OCI-LY1 (cell line): ENCODE measurements at regions not wholly inside any gene's neighbourhood (a gene's known extent, or its start where the extent isn't known, plus 50 kb on each side); places are given as distances from the start of the nearest gene placed in this dataset.

Source experiments
- EZH2 ChIP-seq: fragments of 200-600 bp; sonication (generic), shearing (Covaris generic); IDR thresholded peaks from 2 replicates; pipeline ENCODE4 v1.8.0; 2017; ENCODE audit warnings: borderline replicate concordance, mixed run types, mild to moderate bottlenecking, antibody characterized with exemption, low read length, moderate library complexity, mixed read lengths
- TF ChIP-seq, protein P1 (sequence below): fragments of 200-600 bp; sonication (generic), shearing (Covaris generic); IDR thresholded peaks from 2 replicates; pipeline ENCODE4 v1.5.1; 2017; ENCODE audit warnings: mild to moderate bottlenecking, antibody characterized with exemption, low read length, moderate library complexity, mixed read lengths

DNA sequence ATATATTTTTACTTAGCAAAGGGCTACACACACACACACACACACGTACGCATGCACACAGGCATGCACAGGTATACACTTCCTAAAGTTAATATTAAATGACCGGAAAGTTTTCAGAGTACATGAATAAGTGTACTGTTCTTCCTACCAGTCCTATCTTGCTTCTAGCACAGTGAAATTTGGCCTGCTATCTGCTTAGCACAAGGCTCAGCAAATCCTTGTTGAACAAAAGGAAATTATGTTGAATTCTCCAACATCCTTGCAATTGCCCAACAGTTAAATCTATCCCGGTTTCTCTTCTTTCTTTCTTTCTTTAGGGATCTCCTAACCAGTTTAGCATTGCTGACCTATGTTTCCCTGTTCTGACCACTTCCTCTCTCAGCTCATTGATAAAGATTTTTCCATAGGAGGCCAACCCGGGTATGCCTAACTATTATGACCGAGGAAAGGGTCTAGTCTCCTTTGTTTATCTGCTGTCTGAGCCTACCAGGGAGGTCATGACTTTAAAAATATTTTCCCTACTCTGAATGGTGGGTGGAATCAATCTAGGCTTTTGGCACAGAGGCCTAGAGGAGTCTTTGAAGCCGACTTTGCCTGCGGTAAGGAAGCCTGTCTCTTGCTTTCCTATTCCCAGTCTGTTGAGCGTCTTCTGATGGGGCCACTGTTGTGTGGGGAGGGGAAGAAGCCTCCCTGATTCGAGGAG, 400.7 kb downstream of the HRH4 start:
- no peak for TF ChIP-seq EZH2
- TF ChIP-seq, protein P1, sequence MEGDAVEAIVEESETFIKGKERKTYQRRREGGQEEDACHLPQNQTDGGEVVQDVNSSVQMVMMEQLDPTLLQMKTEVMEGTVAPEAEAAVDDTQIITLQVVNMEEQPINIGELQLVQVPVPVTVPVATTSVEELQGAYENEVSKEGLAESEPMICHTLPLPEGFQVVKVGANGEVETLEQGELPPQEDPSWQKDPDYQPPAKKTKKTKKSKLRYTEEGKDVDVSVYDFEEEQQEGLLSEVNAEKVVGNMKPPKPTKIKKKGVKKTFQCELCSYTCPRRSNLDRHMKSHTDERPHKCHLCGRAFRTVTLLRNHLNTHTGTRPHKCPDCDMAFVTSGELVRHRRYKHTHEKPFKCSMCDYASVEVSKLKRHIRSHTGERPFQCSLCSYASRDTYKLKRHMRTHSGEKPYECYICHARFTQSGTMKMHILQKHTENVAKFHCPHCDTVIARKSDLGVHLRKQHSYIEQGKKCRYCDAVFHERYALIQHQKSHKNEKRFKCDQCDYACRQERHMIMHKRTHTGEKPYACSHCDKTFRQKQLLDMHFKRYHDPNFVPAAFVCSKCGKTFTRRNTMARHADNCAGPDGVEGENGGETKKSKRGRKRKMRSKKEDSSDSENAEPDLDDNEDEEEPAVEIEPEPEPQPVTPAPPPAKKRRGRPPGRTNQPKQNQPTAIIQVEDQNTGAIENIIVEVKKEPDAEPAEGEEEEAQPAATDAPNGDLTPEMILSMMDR = no peak
